ENCODE measurements at regions not wholly inside any gene's neighbourhood (a gene's known extent, or its start where the extent isn't known, plus 50 kb on each side); places are given as distances from the start of the nearest gene placed in this dataset.

DNA sequence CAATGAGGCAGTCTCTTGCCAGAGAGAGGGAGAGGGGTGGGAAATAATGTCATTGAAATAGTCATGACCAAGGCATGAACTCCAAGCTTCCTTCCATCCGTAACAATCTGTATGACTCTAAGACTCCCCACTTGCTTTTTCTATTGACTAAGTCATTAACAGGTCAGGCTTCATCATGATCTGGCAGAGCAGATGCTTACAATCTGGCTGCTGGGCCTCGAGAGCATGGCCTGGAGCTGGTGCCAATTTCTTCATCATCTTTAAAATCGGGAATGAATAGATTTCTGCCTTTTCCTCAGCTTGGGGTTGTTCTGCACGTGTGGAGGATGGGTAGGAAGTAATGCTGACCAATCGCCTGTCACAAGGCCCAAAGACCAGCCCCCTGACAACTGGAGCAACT is 280.6 kb upstream of the CLNK start:
- Histone ChIP-seq H3K4me2 (ENCODE audit: insufficient read depth, low read length) (no peak overlapping the region), H3K4me3 (no peak overlapping the region), H3K36me3 (ENCODE audit: control insufficient read depth, insufficient read depth, low read length) (no peaks in the 10 kb centered on the region), H3K27ac (ENCODE audit: extremely low read depth, low read depth, low read length) (no peak overlapping the region), H3K4me1 (replicated peaks in 1 of 2; ENCODE audit: control insufficient read depth in 2 of 2, insufficient read depth in 2 of 2, low read length in 2 of 2) (no peaks in the 10 kb centered on the region), H4K20me1 (replicated peaks; ENCODE audit: control insufficient read depth, insufficient read depth, low read length) (no peaks in the 10 kb centered on the region), H3K79me2 (ENCODE audit: control insufficient read depth, insufficient read depth, low read length) (no peaks in the 10 kb centered on the region), H3K9ac (ENCODE audit: insufficient read depth in 1 of 2, low read depth in 2 of 2, low read length in 2 of 2) (no peak overlapping the region), H3K9me3 (replicated peaks; ENCODE audit: control insufficient read depth, insufficient read depth, low read depth, low read length) (peaks cover 5% of the 10 kb centered on the region; the same call in 1 of the 2 replicates), H3K9me1 (ENCODE audit: control insufficient read depth, insufficient read depth, low read length) (no peaks in the 10 kb centered on the region), H2AFZ (ENCODE audit: low read depth, low read length) (no peak overlapping the region), H3K27me3 (ENCODE audit: control insufficient read depth in 2 of 2, insufficient read depth in 2 of 2, low read length in 2 of 2) (no peaks in the 10 kb centered on the region)
- 2% methylated on average over 5 of the region's 5 CpGs for WGBS (ENCODE audit: insufficient coverage, low coverage, missing lambda C conversion rate)
- ChIA-PET POLR2A (no interaction called here), CTCF (ENCODE audit: low intra/inter-chr PET ratio) (no interaction called here)
- TF ChIP-seq ZNF75A (CRISPR knock-in tag; IDR thresholded peaks at IDR 0.05): no peak
- TF ChIP-seq ZNF253 (CRISPR knock-in tag; conservative IDR thresholded peaks at IDR 0.05): no peak
- no peak for TF ChIP-seq ILK (tag; IDR thresholded peaks at IDR 0.05; ENCODE audit: borderline replicate concordance, low read depth)
- DNase-seq (ENCODE audit: extremely low read depth in 1 of 4, low spot score in 3 of 4) (no peak), FAIRE-seq (no peak), ATAC-seq (no peak)
- BruUV-seq (replicated peaks): no TSS peak
- in situ Hi-C loops (cut with MboI): no loop called here
- intact Hi-C loops (cut with micrococcal nuclease): no loop called here

DNA sequence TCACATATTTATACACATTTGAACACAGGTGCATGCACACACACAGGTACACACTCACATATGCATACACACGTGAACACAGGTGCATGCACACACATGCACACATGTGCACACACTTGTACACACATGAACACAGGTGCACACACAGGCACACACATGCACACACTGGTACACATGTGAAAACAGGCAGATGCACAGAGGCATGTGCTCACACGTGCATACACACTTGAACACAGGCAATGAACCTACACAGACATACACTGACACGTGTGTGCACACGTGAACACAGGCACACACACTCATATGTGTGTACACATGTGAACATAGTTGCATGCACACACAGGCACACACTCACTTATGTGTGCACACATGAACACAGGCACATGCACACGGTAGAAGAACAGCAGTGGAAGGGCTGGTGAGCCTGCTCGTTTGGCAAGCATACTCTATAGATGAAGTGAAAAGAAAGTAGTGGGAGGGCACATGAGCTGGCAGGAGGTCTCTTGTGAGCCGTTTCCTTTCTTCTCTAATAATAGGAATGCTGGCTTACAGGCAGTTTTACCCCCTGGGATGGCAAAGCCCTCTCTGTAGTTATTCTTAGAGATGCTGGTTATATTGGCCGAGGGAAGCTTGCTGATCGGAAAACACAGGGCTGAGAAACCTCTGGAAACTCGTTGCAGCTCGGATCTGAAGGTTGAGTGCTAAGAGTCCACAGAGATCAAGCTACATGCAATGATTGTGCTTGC is 279.6 kb upstream of the CLNK start:
- BruUV-seq (replicated peaks): no TSS peak
- no peaks in the 10 kb centered on the region for H3K9me1 ChIP-seq (ENCODE audit: control insufficient read depth, insufficient read depth, low read length)
- H3K36me3 ChIP-seq (ENCODE audit: control insufficient read depth, insufficient read depth, low read length): no peaks in the 10 kb centered on the region
- intact Hi-C loops (cut with micrococcal nuclease): no loop called here
- H3K27ac ChIP-seq (ENCODE audit: extremely low read depth, low read depth, low read length): no peak overlapping the region
- in situ Hi-C loops (cut with MboI): no loop called here
- FAIRE-seq (no peak), ATAC-seq (no peak), DNase-seq (ENCODE audit: extremely low read depth in 1 of 4, low spot score in 3 of 4) (no peak)
- ChIA-PET CTCF (ENCODE audit: low intra/inter-chr PET ratio) (no interaction called here), POLR2A (no interaction called here)
- H3K9me3 ChIP-seq (replicated peaks; ENCODE audit: control insufficient read depth, insufficient read depth, low read depth, low read length): peaks cover 5% of the 10 kb centered on the region; the same call in 1 of the 2 replicates
- H2AFZ ChIP-seq (ENCODE audit: low read depth, low read length): no peak overlapping the region
- H3K4me1 ChIP-seq (replicated peaks in 1 of 2; ENCODE audit: control insufficient read depth in 2 of 2, insufficient read depth in 2 of 2, low read length in 2 of 2): no peaks in the 10 kb centered on the region
- H4K20me1 ChIP-seq (replicated peaks; ENCODE audit: control insufficient read depth, insufficient read depth, low read length): no peaks in the 10 kb centered on the region
- no peak overlapping the region for H3K4me2 ChIP-seq (ENCODE audit: insufficient read depth, low read length)
- H3K27me3 ChIP-seq (ENCODE audit: control insufficient read depth in 2 of 2, insufficient read depth in 2 of 2, low read length in 2 of 2): no peaks in the 10 kb centered on the region
- no peak overlapping the region for H3K9ac ChIP-seq (ENCODE audit: insufficient read depth in 1 of 2, low read depth in 2 of 2, low read length in 2 of 2)
- H3K79me2 ChIP-seq (ENCODE audit: control insufficient read depth, insufficient read depth, low read length): no peaks in the 10 kb centered on the region
- 1% methylated on average over 11 of the region's 11 CpGs for WGBS (ENCODE audit: insufficient coverage, low coverage, missing lambda C conversion rate)
- no peak overlapping the region for H3K4me3 ChIP-seq
- TF ChIP-seq STAT5A (IDR thresholded peaks at IDR 0.05; ENCODE audit: borderline replicate concordance, low read length) (no peak), PHB (CRISPR knock-in tag; IDR thresholded peaks at IDR 0.05) (no peak), CLOCK (CRISPR knock-in tag; IDR thresholded peaks at IDR 0.05; ENCODE audit: borderline replicate concordance) (no peak), ETS2 (tag; IDR thresholded peaks at IDR 0.05; ENCODE audit: borderline replicate concordance, poor library complexity, severe bottlenecking) (no peak), ZNF354B (CRISPR knock-in tag; IDR thresholded peaks at IDR 0.05) (no peak), ZFPM2 (CRISPR knock-in tag; IDR thresholded peaks at IDR 0.05) (no peak)
- TF ChIP-seq, protein P1, sequence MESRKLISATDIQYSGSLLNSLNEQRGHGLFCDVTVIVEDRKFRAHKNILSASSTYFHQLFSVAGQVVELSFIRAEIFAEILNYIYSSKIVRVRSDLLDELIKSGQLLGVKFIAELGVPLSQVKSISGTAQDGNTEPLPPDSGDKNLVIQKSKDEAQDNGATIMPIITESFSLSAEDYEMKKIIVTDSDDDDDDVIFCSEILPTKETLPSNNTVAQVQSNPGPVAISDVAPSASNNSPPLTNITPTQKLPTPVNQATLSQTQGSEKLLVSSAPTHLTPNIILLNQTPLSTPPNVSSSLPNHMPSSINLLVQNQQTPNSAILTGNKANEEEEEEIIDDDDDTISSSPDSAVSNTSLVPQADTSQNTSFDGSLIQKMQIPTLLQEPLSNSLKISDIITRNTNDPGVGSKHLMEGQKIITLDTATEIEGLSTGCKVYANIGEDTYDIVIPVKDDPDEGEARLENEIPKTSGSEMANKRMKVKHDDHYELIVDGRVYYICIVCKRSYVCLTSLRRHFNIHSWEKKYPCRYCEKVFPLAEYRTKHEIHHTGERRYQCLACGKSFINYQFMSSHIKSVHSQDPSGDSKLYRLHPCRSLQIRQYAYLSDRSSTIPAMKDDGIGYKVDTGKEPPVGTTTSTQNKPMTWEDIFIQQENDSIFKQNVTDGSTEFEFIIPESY (CRISPR knock-in tag; IDR thresholded peaks at IDR 0.05): no peak
- TF ChIP-seq, protein P2, sequence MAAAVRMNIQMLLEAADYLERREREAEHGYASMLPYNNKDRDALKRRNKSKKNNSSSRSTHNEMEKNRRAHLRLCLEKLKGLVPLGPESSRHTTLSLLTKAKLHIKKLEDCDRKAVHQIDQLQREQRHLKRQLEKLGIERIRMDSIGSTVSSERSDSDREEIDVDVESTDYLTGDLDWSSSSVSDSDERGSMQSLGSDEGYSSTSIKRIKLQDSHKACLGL (CRISPR knock-in tag; IDR thresholded peaks at IDR 0.05; ENCODE audit: borderline replicate concordance, poor library complexity, severe bottlenecking): no peak
